ENCODE measurements at regions not wholly inside any gene's neighbourhood (a gene's known extent, or its start where the extent isn't known, plus 50 kb on each side); places are given as distances from the start of the nearest gene placed in this dataset.

DNA sequence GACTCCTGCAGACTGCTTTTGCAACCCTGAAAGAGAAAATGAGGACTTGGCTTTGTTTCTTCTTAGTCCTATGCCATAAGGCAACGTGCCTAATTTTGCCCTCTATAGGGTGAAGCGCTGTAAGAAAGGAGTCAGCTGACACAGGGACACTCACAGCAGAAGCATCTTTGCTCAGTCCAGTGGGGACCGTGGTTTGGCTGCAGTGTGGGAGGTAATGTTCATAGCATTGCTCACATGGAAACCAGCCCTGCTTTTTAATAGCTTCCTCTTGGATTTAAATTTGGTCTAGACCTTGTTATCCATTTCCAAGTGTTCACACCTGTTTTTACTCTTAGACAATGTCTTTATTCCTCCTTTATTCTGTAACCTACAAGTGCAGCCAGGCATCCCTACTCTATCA is 1032.1 kb downstream of the NTRK3 start:
- DNase-seq (ENCODE audit: low read depth): no peak
- Histone ChIP-seq H3K36me3 (ENCODE audit: control insufficient read depth, insufficient read depth, low read length) (no peaks in the 10 kb centered on the region), H3K4me3 (ENCODE audit: low read depth, low read length) (no peak overlapping the region), H3K27me3 (ENCODE audit: control insufficient read depth, insufficient read depth, low read length) (no peaks in the 10 kb centered on the region)
- TF ChIP-seq, protein P1, sequence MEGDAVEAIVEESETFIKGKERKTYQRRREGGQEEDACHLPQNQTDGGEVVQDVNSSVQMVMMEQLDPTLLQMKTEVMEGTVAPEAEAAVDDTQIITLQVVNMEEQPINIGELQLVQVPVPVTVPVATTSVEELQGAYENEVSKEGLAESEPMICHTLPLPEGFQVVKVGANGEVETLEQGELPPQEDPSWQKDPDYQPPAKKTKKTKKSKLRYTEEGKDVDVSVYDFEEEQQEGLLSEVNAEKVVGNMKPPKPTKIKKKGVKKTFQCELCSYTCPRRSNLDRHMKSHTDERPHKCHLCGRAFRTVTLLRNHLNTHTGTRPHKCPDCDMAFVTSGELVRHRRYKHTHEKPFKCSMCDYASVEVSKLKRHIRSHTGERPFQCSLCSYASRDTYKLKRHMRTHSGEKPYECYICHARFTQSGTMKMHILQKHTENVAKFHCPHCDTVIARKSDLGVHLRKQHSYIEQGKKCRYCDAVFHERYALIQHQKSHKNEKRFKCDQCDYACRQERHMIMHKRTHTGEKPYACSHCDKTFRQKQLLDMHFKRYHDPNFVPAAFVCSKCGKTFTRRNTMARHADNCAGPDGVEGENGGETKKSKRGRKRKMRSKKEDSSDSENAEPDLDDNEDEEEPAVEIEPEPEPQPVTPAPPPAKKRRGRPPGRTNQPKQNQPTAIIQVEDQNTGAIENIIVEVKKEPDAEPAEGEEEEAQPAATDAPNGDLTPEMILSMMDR (IDR thresholded peaks at IDR 0.05; ENCODE audit: insufficient read depth, low read length, poor library complexity, severe bottlenecking): no peak

- H3K4me3 ChIP-seq (ENCODE audit: low read depth, low read length): no peak overlapping the region
- no peak for DNase-seq (ENCODE audit: low read depth)
- no peaks in the 10 kb centered on the region for H3K27me3 ChIP-seq (ENCODE audit: control insufficient read depth, insufficient read depth, low read length)
- no peaks in the 10 kb centered on the region for H3K36me3 ChIP-seq (ENCODE audit: control insufficient read depth, insufficient read depth, low read length)
- TF ChIP-seq, protein P1 (IDR thresholded peaks at IDR 0.05; ENCODE audit: insufficient read depth, low read length, poor library complexity, severe bottlenecking): no peak
These were observed 1036.6 kb downstream of the NTRK3 start for GRCh38 chr15:87219650-87220615.

GRCh38 chr15:87215100-87215499 is 1041.4 kb downstream of the NTRK3 start:
- Histone ChIP-seq H3K4me3 (ENCODE audit: low read depth, low read length) (no peak overlapping the region), H3K36me3 (ENCODE audit: control insufficient read depth, insufficient read depth, low read length) (no peaks in the 10 kb centered on the region)
- TF ChIP-seq, protein P1 (IDR thresholded peaks at IDR 0.05; ENCODE audit: insufficient read depth, low read length, poor library complexity, severe bottlenecking): no peak

DNA sequence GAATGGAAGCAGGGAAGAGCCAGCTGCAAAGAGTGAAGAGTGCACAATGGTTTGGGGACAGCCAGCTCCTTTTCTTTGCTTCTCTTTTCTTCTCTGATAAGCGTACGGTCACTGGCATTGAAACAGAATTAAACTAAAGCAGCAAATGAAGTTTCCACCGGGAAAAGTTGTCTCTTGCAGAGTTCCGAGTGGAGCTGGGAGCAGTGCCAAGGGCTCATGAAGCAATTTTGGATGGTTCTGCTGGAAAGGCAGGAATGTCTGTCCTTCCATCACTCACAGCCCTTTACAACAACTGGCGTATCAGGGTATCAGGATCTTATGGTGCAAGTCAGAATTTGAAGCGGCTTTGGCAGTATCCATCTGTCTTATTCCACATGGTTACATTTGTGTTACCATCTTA is 1042.9 kb downstream of the NTRK3 start:
- TF ChIP-seq, protein P1 (IDR thresholded peaks at IDR 0.05; ENCODE audit: insufficient read depth, low read length, poor library complexity, severe bottlenecking): no peak
- Histone ChIP-seq H3K4me3 (ENCODE audit: low read depth, low read length) (no peak overlapping the region), H3K36me3 (ENCODE audit: control insufficient read depth, insufficient read depth, low read length) (no peaks in the 10 kb centered on the region), H3K27me3 (ENCODE audit: control insufficient read depth, insufficient read depth, low read length) (no peaks in the 10 kb centered on the region)
- DNase-seq (ENCODE audit: low read depth): no peak

More at GRCh38 chr15:87215100-87215499, 1041.4 kb downstream of the NTRK3 start:
- no peaks in the 10 kb centered on the region for H3K27me3 ChIP-seq (ENCODE audit: control insufficient read depth, insufficient read depth, low read length)
- DNase-seq (ENCODE audit: low read depth): no peak

DNA sequence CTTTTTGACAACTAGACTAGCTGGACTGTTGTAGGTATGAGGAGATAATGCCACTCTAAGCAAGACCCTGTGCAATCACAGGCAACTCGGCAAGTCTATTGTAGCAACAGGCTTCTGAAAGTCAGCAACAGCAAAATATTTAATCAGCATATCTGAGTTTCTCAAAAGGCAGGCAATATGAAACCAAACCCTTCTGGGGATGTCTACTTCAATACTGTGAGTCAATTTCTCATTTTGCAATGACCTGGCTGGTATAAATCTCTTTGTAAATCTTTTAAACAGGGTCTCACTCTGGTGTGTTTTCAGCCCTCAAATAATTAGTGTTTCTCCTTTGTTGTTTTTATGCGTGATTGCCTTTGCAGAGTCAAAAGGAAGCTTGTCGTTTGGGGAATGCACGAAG is 1044.5 kb downstream of the NTRK3 start:
- DNase-seq (ENCODE audit: low read depth): no peak
- TF ChIP-seq, protein P1 (IDR thresholded peaks at IDR 0.05; ENCODE audit: insufficient read depth, low read length, poor library complexity, severe bottlenecking): no peak
- H3K27me3 ChIP-seq (ENCODE audit: control insufficient read depth, insufficient read depth, low read length): no peaks in the 10 kb centered on the region
- no peaks in the 10 kb centered on the region for H3K36me3 ChIP-seq (ENCODE audit: control insufficient read depth, insufficient read depth, low read length)
- no peak overlapping the region for H3K4me3 ChIP-seq (ENCODE audit: low read depth, low read length)

All from kidney epithelial cell (primary cell).